PC-3 (cell line): ENCODE measurements at regions not wholly inside any gene's neighbourhood (a gene's known extent, or its start where the extent isn't known, plus 50 kb on each side); places are given as distances from the start of the nearest gene placed in this dataset.

Experiments
- ATAC-seq: fragments of 200-7000 bp; cut with Tn5 transposase; 2 replicates; pipeline ENCODE4 v1.9.1; 2020; ENCODE audit warnings: mild to moderate bottlenecking, moderate library complexity
- BruUV-seq: library from RNA; stranded (reverse); fragments of 400-500 nt; replicated peaks from 2 replicates; lab custom pipeline; 2021; lab: Mats Ljungman, UMichigan
- CTCF ChIA-PET: fragments of 300-600 bp; sonication (Branson Sonifier 250); formaldehyde crosslinking; loops from one replicate; lab custom pipeline; 2022; ENCODE audit warnings: antibody characterized with exemption; lab: Charles Lee
- POLR2A ChIA-PET: fragments of 300-600 bp; sonication (Branson Sonifier 250); formaldehyde crosslinking; loops from one replicate; lab custom pipeline; 2022; ENCODE audit warnings: antibody characterized with exemption; ENCODE audit not compliant: unreplicated experiment; lab: Charles Lee
- DNase-seq: peaks from one replicate; pipeline ENCODE4 v3.0.0-alpha.2; 2015
- H2AFZ ChIP-seq: fragments of 300-600 bp; sonication (generic); 2 replicates; pipeline ENCODE4 v1.6.0; 2016; ENCODE audit warnings: antibody characterized with exemption, low read length
- H3F3A ChIP-seq: fragments of 300-600 bp; sonication (generic); one replicate; pipeline ENCODE4 v1.6.0; 2017; ENCODE audit warnings: antibody characterized with exemption, low read length, control low read depth, mild to moderate bottlenecking; ENCODE audit not compliant: unreplicated experiment
- H3K27ac ChIP-seq: fragments of 300-600 bp; sonication (generic); 2 replicates; pipeline ENCODE4 v1.5.1; 2016; ENCODE audit warnings: mild to moderate bottlenecking, low read length
- H3K27me3 ChIP-seq: fragments of 300-600 bp; sonication (generic); 2 replicates; pipeline ENCODE4 v1.6.1; 2016; ENCODE audit warnings: low read length, mixed read lengths
- H3K36me3 ChIP-seq: fragments of 300-600 bp; sonication (generic); 2 replicates; pipeline ENCODE4 v1.6.1; 2016; ENCODE audit warnings: low read depth, mixed run types, low read length, mixed read lengths
- H3K4me1 ChIP-seq: fragments of 300-600 bp; sonication (generic); 2 replicates; pipeline ENCODE4 v1.5.1; 2016; ENCODE audit warnings: low read length; ENCODE audit not compliant: insufficient read depth
- H3K4me2 ChIP-seq: fragments of 300-600 bp; sonication (generic); 2 replicates; pipeline ENCODE4 v1.6.0; 2016; ENCODE audit warnings: low read length
- H3K4me3 ChIP-seq: fragments of 300-600 bp; sonication (generic); 2 replicates; pipeline ENCODE4 v1.5.1; 2016; ENCODE audit warnings: mild to moderate bottlenecking, low read length, mixed read lengths
- H3K79me2 ChIP-seq: fragments of 300-600 bp; sonication (generic); 2 replicates; pipeline ENCODE4 v1.6.1; 2017; ENCODE audit warnings: low read length, mixed read lengths
- H3K9ac ChIP-seq: fragments of 300-600 bp; sonication (generic); 2 replicates; pipeline ENCODE4 v1.6.0; 2016; ENCODE audit warnings: mild to moderate bottlenecking, low read length
- H3K9me2 ChIP-seq: fragments of 300-600 bp; sonication (generic); replicated peaks from 2 replicates; pipeline ENCODE4 v1.6.1; 2016; ENCODE audit warnings: mixed run types, low read length, mixed read lengths
- H3K9me3 ChIP-seq: fragments of 300-600 bp; sonication (generic); 2 replicates; pipeline ENCODE4 v1.6.1; 2016; ENCODE audit warnings: low read length, mixed read lengths
- H4K20me1 ChIP-seq: fragments of 300-600 bp; sonication (generic); 2 replicates; pipeline ENCODE4 v1.6.1; 2016; ENCODE audit warnings: low read length, mixed read lengths
- CTCF ChIP-seq: fragments of 300-600 bp; sonication (generic); conservative IDR thresholded peaks from 2 replicates; pipeline ENCODE4 v1.5.1; 2017; ENCODE audit warnings: antibody characterized with exemption, low read depth, mild to moderate bottlenecking, low read length
- EZH2 ChIP-seq: fragments of 300-600 bp; sonication (generic); IDR thresholded peaks from one replicate; pipeline ENCODE4 v1.6.1; 2017; ENCODE audit warnings: antibody characterized with exemption, mild to moderate bottlenecking, low read length; ENCODE audit not compliant: unreplicated experiment
- EZH2phosphoT487 ChIP-seq: fragments of 300-600 bp; sonication (generic); IDR thresholded peaks from 2 replicates; pipeline ENCODE4 v1.6.1; 2018; ENCODE audit warnings: mild to moderate bottlenecking, antibody characterized with exemption, low read length, borderline replicate concordance
- intact Hi-C: fragments of 100-400 bp; cut with micrococcal nuclease; formaldehyde crosslinking; loops from 2 replicates; pipeline ENCODE4 v1.9.0; 2023

- H3K9ac ChIP-seq: no peak overlapping the region
- no peak for TF ChIP-seq EZH2
- no peak for TF ChIP-seq EZH2phosphoT487
- no peak for TF ChIP-seq CTCF
- intact Hi-C loops: no loop called here
These were observed 262.7 kb downstream of the CD83 start for GRCh38 chr6:14380086-14380820.

GRCh38 chr6:14380901-14381828, 263.6 kb downstream of the CD83 start:
- Histone ChIP-seq H3K9me2 (no peaks in the 10 kb centered on the region), H3K36me3 (no peaks in the 10 kb centered on the region), H3F3A (no peaks in the 10 kb centered on the region), H3K4me3 (no peak overlapping the region), H3K4me2 (no peak overlapping the region), H2AFZ (no peak overlapping the region), H3K79me2 (no peaks in the 10 kb centered on the region), H3K27me3 (no peaks in the 10 kb centered on the region), H4K20me1 (no peaks in the 10 kb centered on the region), H3K4me1 (no peaks in the 10 kb centered on the region), H3K27ac (no peak overlapping the region), H3K9me3 (no peaks in the 10 kb centered on the region), H3K9ac (no peak overlapping the region)
- intact Hi-C loops: no loop called here
- CTCF ChIA-PET: no interaction called here
- POLR2A ChIA-PET: no interaction called here
- TF ChIP-seq CTCF (no peak), EZH2phosphoT487 (no peak), EZH2 (no peak)
- BruUV-seq: no TSS peak
- ATAC-seq: no peak
- DNase-seq: no peak

More at GRCh38 chr6:14380086-14380820, 262.7 kb downstream of the CD83 start:
- DNase-seq: no peak
- Histone ChIP-seq H3K4me3 (no peak overlapping the region), H3K4me2 (no peak overlapping the region), H3K9me2 (no peaks in the 10 kb centered on the region), H3K79me2 (no peaks in the 10 kb centered on the region), H3K36me3 (no peaks in the 10 kb centered on the region), H3K27me3 (no peaks in the 10 kb centered on the region), H3K9me3 (no peaks in the 10 kb centered on the region), H3K4me1 (no peaks in the 10 kb centered on the region), H4K20me1 (no peaks in the 10 kb centered on the region), H3F3A (no peaks in the 10 kb centered on the region), H3K27ac (no peak overlapping the region), H2AFZ (no peak overlapping the region)
- ATAC-seq: no peak
- CTCF ChIA-PET: no interaction called here
- BruUV-seq: no TSS peak
- POLR2A ChIA-PET: no interaction called here
